ENCODE measurements at regions not wholly inside any gene's neighbourhood (a gene's known extent, or its start where the extent isn't known, plus 50 kb on each side); places are given as distances from the start of the nearest gene placed in this dataset.

- DNase-seq (no peak), ATAC-seq (ENCODE audit: low read depth) (no peak)
- H3K27ac ChIP-seq (ENCODE audit: insufficient read depth, low read length): no peak overlapping the region
- no peak overlapping the region for H2AK5ac ChIP-seq (ENCODE audit: low read depth, low read length)
- H3K36me3 ChIP-seq (ENCODE audit: control insufficient read depth, insufficient read depth, low read length): no peaks in the 10 kb centered on the region
- no peak overlapping the region for H3K4me2 ChIP-seq (ENCODE audit: low read depth, low read length)
- H3K18ac ChIP-seq (ENCODE audit: low read depth, low read length): no peak overlapping the region
- TF ChIP-seq MAFK (IDR thresholded peaks at IDR 0.05; ENCODE audit: low read depth, low read length): no peak
- H3K14ac ChIP-seq (replicated peaks; ENCODE audit: low read depth, low read length): no peak overlapping the region
- no peak overlapping the region for H3K56ac ChIP-seq (ENCODE audit: extremely low read depth, insufficient read depth, low read length)
- dilution Hi-C loops (cut with HindIII; ENCODE audit: low sequenced_read_pairs, unreplicated experiment): no loop called here
- no peak overlapping the region for H2AFZ ChIP-seq (replicated peaks; ENCODE audit: low read length, poor library complexity)
- H2BK5ac ChIP-seq (ENCODE audit: low read depth, low read length, poor library complexity, severe bottlenecking): no peak overlapping the region
- POLR2A ChIA-PET (ENCODE audit: unreplicated experiment): no interaction called here
- no peaks in the 10 kb centered on the region for H3K4me1 ChIP-seq (ENCODE audit: control insufficient read depth, insufficient read depth, low read length)
- H3K23ac ChIP-seq (ENCODE audit: low read depth, low read length): no peak overlapping the region
- H4K91ac ChIP-seq (ENCODE audit: insufficient read depth, low read depth, low read length): no peak overlapping the region
- H2BK20ac ChIP-seq (ENCODE audit: low read depth, low read length): no peak overlapping the region
- CTCF ChIA-PET: no interaction called here
- no peaks in the 10 kb centered on the region for H3K79me1 ChIP-seq (ENCODE audit: low read depth in 1 of 2, low read length in 2 of 2)
- no peak overlapping the region for H2AK9ac ChIP-seq (replicated peaks; ENCODE audit: low read depth, low read length, poor library complexity)
- H3K4me3 ChIP-seq (ENCODE audit: insufficient read depth, low read depth, low read length): no peak overlapping the region
- no peaks in the 10 kb centered on the region for H3K27me3 ChIP-seq (ENCODE audit: control insufficient read depth, insufficient read depth, low read length)
- no peak overlapping the region for H3K4ac ChIP-seq (ENCODE audit: low read depth, low read length)
- no TSS peak for BruUV-seq (replicated peaks)
- in situ Hi-C loops (cut with MboI; ENCODE audit: low sequenced_read_pairs): no loop called here
- H3K9me3 ChIP-seq (ENCODE audit: control insufficient read depth, insufficient read depth, low read length): peaks cover 8% of the 10 kb centered on the region
- no peak overlapping the region for H3K9ac ChIP-seq (ENCODE audit: low read depth, low read length)
- no peak overlapping the region for H2BK15ac ChIP-seq (ENCODE audit: low read depth, low read length)
- no peaks in the 10 kb centered on the region for H3K9me1 ChIP-seq (ENCODE audit: insufficient read depth, low read length)
- WGBS, 2 experiments (ENCODE audit: extremely low coverage in 2 of 2, insufficient read length in 1 of 2): no CpG with 5 or more reads among the region's 2 CpGs
- H2BK120ac ChIP-seq (ENCODE audit: low read depth, low read length): no peak overlapping the region
- intact Hi-C loops (cut with micrococcal nuclease): no loop called here
- no peaks in the 10 kb centered on the region for H4K20me1 ChIP-seq (ENCODE audit: insufficient read depth, low read length)
- no peak overlapping the region for H4K5ac ChIP-seq (ENCODE audit: low read depth, low read length)
- H4K8ac ChIP-seq (ENCODE audit: low read depth in 2 of 2, low read length in 2 of 2): no peak overlapping the region
Measured at GRCh38 chr11:98829971-98830370, 190.8 kb upstream of the CNTN5 start.

Data from IMR-90 (cell line).